ENCODE measurements at regions not wholly inside any gene's neighbourhood (a gene's known extent, or its start where the extent isn't known, plus 50 kb on each side); places are given as distances from the start of the nearest gene placed in this dataset.

DNA sequence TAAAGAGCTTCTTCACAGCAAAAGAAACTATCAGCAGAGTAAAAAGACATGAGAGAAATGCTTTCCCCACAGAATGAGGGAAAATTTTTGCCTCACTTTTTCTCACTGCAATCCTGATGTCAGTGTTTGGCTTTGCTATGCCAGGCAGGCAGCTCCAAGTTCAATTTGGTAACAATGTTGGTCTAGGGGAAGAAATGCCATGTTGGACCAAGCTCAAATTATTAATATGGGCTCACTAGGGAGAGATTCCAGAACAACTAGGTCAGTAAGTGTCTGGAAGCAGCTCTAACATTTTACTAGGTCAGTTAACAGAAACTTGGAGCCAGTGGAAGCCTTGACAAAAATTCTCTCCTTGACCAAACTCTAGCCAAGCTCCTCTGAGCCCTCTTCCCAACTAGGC is 95.4 kb downstream of the NAF1 start:
- TF ChIP-seq TCF7L2 (IDR thresholded peaks at IDR 0.05; ENCODE audit: low read depth, low read length) (no peak), SIN3A (IDR thresholded peaks at IDR 0.05; ENCODE audit: borderline replicate concordance, insufficient read depth, low read depth, low read length) (no peak)
- TF ChIP-seq, protein P1, sequence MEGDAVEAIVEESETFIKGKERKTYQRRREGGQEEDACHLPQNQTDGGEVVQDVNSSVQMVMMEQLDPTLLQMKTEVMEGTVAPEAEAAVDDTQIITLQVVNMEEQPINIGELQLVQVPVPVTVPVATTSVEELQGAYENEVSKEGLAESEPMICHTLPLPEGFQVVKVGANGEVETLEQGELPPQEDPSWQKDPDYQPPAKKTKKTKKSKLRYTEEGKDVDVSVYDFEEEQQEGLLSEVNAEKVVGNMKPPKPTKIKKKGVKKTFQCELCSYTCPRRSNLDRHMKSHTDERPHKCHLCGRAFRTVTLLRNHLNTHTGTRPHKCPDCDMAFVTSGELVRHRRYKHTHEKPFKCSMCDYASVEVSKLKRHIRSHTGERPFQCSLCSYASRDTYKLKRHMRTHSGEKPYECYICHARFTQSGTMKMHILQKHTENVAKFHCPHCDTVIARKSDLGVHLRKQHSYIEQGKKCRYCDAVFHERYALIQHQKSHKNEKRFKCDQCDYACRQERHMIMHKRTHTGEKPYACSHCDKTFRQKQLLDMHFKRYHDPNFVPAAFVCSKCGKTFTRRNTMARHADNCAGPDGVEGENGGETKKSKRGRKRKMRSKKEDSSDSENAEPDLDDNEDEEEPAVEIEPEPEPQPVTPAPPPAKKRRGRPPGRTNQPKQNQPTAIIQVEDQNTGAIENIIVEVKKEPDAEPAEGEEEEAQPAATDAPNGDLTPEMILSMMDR (IDR thresholded peaks at IDR 0.05) = no peak

All from Panc1 (cell line).